ENCODE measurements at regions not wholly inside any gene's neighbourhood (a gene's known extent, or its start where the extent isn't known, plus 50 kb on each side); places are given as distances from the start of the nearest gene placed in this dataset.

- H2AFZ ChIP-seq (ENCODE audit: low read length) = no peak overlapping the region
- H3K4me3 ChIP-seq (ENCODE audit: low read depth, low read length, poor library complexity, severe bottlenecking) = no peak overlapping the region
- TF ChIP-seq CTCF (conservative IDR thresholded peaks at IDR 0.05; ENCODE audit: low read length) = no peak
- no peak for TF ChIP-seq EZH2phosphoT487 (IDR thresholded peaks at IDR 0.05; ENCODE audit: borderline replicate concordance, low read depth, low read length)
- H3K79me2 ChIP-seq (ENCODE audit: insufficient read depth, low read depth, low read length) = no peaks in the 10 kb centered on the region
- H3K4me2 ChIP-seq (ENCODE audit: low read length) = no peak overlapping the region
- no TSS peak for BruUV-seq (replicated peaks)
- H3K36me3 ChIP-seq (ENCODE audit: insufficient read depth, low read length) = no peaks in the 10 kb centered on the region
- H3K27ac ChIP-seq (ENCODE audit: low read depth, low read length, poor library complexity, severe bottlenecking) = no peak overlapping the region
- H3K4me1 ChIP-seq (ENCODE audit: insufficient read depth, low read length, poor library complexity, severe bottlenecking) = no peaks in the 10 kb centered on the region
- ChIA-PET CTCF (ENCODE audit: unreplicated experiment) (no interaction called here), POLR2A (interaction anchor here (0.6 to 1.0 kb wide), 3 partner anchors 10 to 103 kb away, joined by 3 to 6 read pairs (median 3); no protein-coding TSS in a partner anchor)
- H3K9me3 ChIP-seq (ENCODE audit: low read length) = no peaks in the 10 kb centered on the region
- DNase-seq (ENCODE audit: low spot score) = no peak
- no peaks in the 10 kb centered on the region for H3K9me2 ChIP-seq (ENCODE audit: insufficient read depth, low read length)
- intact Hi-C loops (cut with micrococcal nuclease; ENCODE audit: unreplicated experiment) = no loop called here
- no peaks in the 10 kb centered on the region for H4K20me1 ChIP-seq (ENCODE audit: insufficient read depth, low read length)
Observed at GRCh38 chr6:21767891-21768648, 174.5 kb downstream of the SOX4 start.

- BruUV-seq (replicated peaks) = no TSS peak
- no peak overlapping the region for H3K27ac ChIP-seq (ENCODE audit: low read depth, low read length, poor library complexity, severe bottlenecking)
- no peak for TF ChIP-seq EZH2phosphoT487 (IDR thresholded peaks at IDR 0.05; ENCODE audit: borderline replicate concordance, low read depth, low read length)
- no peak for TF ChIP-seq CTCF (conservative IDR thresholded peaks at IDR 0.05; ENCODE audit: low read length)
- POLR2A ChIA-PET = interaction anchor here (0.6 to 1.5 kb wide), 3 partner anchors 10 to 1521 kb away, joined by 3 to 9 read pairs (median 3); no protein-coding TSS in a partner anchor
- no peaks in the 10 kb centered on the region for H3K9me3 ChIP-seq (ENCODE audit: low read length)
- no peaks in the 10 kb centered on the region for H4K20me1 ChIP-seq (ENCODE audit: insufficient read depth, low read length)
- H3K4me2 ChIP-seq (ENCODE audit: low read length) = no peak overlapping the region
- no peaks in the 10 kb centered on the region for H3K4me1 ChIP-seq (ENCODE audit: insufficient read depth, low read length, poor library complexity, severe bottlenecking)
- no peak for DNase-seq (ENCODE audit: low spot score)
- CTCF ChIA-PET (ENCODE audit: unreplicated experiment) = no interaction called here
- intact Hi-C loops (cut with micrococcal nuclease; ENCODE audit: unreplicated experiment) = no loop called here
- H3K9me2 ChIP-seq (ENCODE audit: insufficient read depth, low read length) = no peaks in the 10 kb centered on the region
- no peaks in the 10 kb centered on the region for H3K79me2 ChIP-seq (ENCODE audit: insufficient read depth, low read depth, low read length)
- H3K36me3 ChIP-seq (ENCODE audit: insufficient read depth, low read length) = no peaks in the 10 kb centered on the region
- no peak overlapping the region for H3K4me3 ChIP-seq (ENCODE audit: low read depth, low read length, poor library complexity, severe bottlenecking)
- no peak overlapping the region for H2AFZ ChIP-seq (ENCODE audit: low read length)
Observed at GRCh38 chr6:21769405-21769861, 175.9 kb downstream of the SOX4 start.

GRCh38 chr6:21769968-21770367, 176.4 kb downstream of the SOX4 start:
- H4K20me1 ChIP-seq (ENCODE audit: insufficient read depth, low read length) = no peaks in the 10 kb centered on the region
- ChIA-PET POLR2A (interaction anchor here (1.5 kb wide), 1 partner anchor 11 kb away, joined by 9 read pairs; no protein-coding TSS in a partner anchor), CTCF (ENCODE audit: unreplicated experiment) (no interaction called here)
- no peaks in the 10 kb centered on the region for H3K9me3 ChIP-seq (ENCODE audit: low read length)
- intact Hi-C loops (cut with micrococcal nuclease; ENCODE audit: unreplicated experiment) = no loop called here
- H2AFZ ChIP-seq (ENCODE audit: low read length) = no peak overlapping the region
- no peaks in the 10 kb centered on the region for H3K4me1 ChIP-seq (ENCODE audit: insufficient read depth, low read length, poor library complexity, severe bottlenecking)
- H3K4me3 ChIP-seq (ENCODE audit: low read depth, low read length, poor library complexity, severe bottlenecking) = no peak overlapping the region
- H3K27ac ChIP-seq (ENCODE audit: low read depth, low read length, poor library complexity, severe bottlenecking) = no peak overlapping the region
- TF ChIP-seq CTCF (conservative IDR thresholded peaks at IDR 0.05; ENCODE audit: low read length) (no peak), EZH2phosphoT487 (IDR thresholded peaks at IDR 0.05; ENCODE audit: borderline replicate concordance, low read depth, low read length) (no peak)
- no peak for DNase-seq (ENCODE audit: low spot score)
- BruUV-seq (replicated peaks) = no TSS peak
- H3K79me2 ChIP-seq (ENCODE audit: insufficient read depth, low read depth, low read length) = no peaks in the 10 kb centered on the region
- H3K36me3 ChIP-seq (ENCODE audit: insufficient read depth, low read length) = no peaks in the 10 kb centered on the region
- H3K9me2 ChIP-seq (ENCODE audit: insufficient read depth, low read length) = no peaks in the 10 kb centered on the region
- H3K4me2 ChIP-seq (ENCODE audit: low read length) = no peak overlapping the region
